Stimulated activated CD8-positive, alpha-beta memory T cell treated with anti-CD3 and anti-CD28 coated beads, Interleukin-4, amount 100 ng/mL, for 48 hours (primary cell): ENCODE measurements at regions not wholly inside any gene's neighbourhood (a gene's known extent, or its start where the extent isn't known, plus 50 kb on each side); places are given as distances from the start of the nearest gene placed in this dataset.
"Not testable (repeated sequence)": the region's sequence is repeated elsewhere in the genome, so short reads cannot be mapped to it uniquely, and the experiment has no call there.

ENCODE experiments used
- DNase-seq: peaks from one replicate; pipeline ENCODE4 v3.0.0-alpha.2; 2020

DNA sequence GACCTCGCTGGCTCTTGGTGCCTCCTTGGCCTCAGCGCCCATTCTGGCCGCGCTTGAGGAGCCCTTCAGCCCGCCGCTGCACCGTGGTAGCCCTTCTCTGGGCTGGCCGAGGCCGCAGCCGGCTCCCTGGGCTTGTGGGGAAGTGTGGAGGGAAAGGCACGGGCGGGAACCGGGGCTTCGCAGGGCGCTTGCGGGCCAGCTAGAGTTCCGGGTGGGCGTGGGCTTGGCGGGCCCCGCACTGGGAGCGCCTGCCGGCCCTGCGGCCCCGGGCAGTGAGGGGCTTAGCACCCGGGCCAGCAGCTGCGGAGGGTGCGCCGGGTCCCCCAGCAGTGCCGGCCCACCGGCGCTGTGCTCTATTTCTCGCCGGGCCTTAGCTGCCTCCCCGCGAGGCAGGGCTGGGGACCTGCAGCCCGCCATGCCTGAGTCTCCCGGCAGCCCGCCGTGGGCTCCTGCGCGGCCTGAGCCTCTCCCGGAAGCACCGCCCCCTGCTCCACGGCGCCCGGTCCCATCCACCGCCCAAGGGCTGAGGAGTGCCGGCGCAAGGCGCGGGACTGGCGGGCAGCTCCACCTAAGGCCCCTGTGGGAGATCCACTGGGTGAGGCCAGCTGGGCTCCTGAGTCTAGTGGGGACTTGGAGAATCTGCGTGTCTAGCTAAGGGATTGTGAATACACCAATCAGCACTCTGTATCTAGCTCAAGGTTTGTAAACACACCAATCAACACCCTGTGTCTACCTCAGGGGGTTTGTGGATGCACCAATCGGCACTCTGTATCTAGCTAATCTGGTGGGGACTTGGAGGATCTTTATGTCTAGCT lies 141.1 kb downstream of the SLCO4C1 start:
- DNase-seq, result not testable (repeated sequence)

GRCh38 chr5:102154291-102154690 lies 141.8 kb downstream of the SLCO4C1 start:
- DNase-seq, result no peak

DNA sequence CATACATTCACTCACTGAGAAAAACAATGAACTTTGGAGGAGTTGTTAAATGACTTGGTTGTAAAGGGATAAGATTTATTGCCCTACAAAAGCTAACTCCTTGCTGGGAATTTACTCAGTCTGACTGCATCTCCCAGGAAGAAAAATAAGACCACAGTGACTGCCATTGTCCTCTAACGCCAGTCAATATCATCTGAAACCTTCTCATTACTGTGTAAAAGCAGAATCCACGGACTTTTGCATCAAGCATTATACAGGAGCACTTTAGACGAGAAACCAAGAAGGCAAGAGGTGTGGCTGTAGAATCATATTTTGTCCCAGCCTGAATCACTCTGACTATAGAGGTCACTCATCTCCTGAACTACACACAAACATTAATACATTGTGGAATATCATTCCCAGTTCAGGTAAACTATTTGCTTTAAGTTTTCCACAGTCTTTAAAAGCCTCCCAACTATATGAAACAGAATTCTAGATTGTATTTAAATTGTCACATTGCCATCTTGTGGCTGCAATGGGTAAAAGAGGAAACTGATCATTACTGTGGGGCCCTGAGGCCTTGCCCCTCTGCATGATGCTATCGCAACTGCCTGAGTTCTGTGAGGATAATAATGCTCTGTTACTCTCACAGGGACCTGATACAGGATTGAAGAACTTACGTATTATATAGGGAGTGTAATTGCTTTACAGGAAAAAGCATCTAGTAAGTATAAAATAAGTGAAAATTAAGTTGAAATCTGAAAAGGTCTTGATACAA lies 142.9 kb downstream of the SLCO4C1 start:
- DNase-seq, result no peak

GRCh38 chr5:102139029-102139428 lies 157.1 kb downstream of the SLCO4C1 start:
- no peak for DNase-seq

- no peak for DNase-seq
Measured at GRCh38 chr5:102138243-102138653, 157.8 kb downstream of the SLCO4C1 start.

DNA sequence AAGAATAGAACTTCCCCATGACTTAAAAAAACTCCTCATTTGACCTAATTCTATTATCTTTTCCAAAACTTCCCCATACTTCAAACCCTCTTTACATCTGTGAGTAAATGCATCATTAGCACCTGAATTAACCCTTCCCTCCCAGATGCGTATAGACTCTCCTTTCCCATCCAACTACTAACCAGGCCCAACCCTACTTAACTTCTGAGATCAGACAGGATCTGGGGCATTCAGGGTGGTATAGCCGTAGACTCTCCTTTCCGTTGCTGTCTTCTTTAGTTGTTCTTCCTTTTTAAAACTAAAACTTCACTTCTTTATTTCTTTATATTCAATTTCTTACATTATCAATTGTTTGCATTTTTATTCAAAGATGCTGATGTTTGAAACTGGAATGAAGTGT lies 165.2 kb downstream of the SLCO4C1 start:
- DNase-seq, result no peak

- no peak for DNase-seq
Measured at GRCh38 chr5:102130386-102130785, 165.7 kb downstream of the SLCO4C1 start.

DNA sequence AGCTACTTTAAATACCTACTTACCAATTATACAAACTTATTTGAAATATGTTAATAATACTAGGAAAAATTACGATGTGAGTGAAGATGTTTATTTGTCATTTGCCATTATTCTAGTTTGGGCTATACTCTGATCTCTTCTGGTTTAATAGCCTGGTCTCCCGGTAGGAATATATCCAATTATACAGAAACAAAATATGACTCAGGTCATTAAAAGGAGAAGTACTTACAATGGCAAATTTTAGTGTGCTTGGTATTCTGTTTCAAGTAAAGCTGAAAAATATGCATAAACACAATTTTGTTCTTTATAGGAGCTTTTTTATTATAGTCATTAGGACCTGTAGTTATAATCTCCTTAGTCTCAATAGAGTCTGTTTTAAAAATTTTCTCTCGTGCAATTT lies 176.8 kb downstream of the SLCO4C1 start:
- no peak for DNase-seq

GRCh38 chr5:102115736-102116135 lies 180.3 kb downstream of the SLCO4C1 start:
- DNase-seq, result no peak

DNA sequence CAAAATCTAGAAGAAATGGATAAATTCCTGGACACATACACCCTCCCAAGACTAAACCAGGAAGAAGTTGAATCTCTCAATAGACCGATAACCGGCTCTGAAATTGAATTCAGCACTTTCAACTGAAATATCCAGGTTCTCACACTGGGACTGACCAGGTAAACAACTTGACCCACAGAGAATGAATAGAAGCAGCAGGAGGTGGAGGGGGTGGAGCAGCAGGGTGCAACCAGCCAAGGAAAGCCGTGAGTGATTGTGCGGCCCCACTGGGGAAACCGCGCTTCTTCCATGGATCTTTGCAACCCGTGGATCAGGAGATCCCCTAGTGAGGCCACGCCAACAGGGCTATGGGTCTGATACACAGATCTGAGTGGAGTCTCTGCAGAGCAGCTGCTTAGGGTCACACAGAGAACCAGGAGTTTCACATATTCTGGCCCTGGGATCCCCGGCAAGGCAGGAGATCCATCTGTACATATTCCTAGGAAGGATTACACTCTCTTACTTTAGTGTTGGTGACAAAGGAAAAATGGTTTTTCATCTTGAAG lies 181.5 kb downstream of the SLCO4C1 start:
- no peak for DNase-seq

DNA sequence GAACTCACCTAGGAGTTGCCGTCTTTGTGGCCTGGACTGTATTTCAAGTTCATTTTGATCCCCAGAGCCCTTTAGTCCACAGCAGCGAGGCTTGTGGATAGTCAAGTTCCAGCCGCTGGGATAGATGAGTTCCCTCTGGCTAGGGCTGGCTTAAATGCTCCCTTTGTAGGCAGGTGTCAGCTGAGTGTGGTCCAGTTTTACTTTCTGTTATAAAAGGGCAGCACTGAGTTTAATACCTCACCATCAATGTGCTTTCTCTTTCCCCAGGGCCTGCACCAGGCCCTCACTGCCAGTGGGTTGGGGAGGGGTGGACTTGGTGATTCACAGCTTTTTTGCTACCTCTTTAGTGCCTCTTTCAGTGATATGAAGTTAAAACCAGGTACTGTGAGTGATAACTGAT lies 188.2 kb downstream of the SLCO4C1 start:
- no peak for DNase-seq

- no peak for DNase-seq
Measured at GRCh38 chr5:102106599-102106998, 189.5 kb downstream of the SLCO4C1 start.

- no peak for DNase-seq
Measured at GRCh38 chr5:102099766-102100331, 196.2 kb downstream of the SLCO4C1 start.

DNA sequence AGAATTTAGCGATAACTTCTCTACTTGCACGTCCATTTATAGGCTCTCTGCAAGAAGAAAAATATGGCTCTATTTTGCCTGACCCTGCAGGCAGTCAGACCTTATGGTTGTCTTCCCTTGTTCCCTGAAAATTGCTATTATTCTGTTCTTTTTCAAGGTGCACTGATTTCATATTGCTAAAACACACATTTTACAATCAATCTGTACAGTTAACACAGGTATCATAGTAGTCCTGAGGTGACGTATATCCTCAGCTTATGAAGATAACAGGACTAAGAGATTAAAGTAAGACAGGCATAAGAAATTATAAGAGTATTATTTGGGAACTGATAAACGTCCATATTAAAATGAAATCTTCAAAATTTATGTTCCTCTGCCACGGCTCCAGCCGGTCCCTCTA lies 197.0 kb downstream of the SLCO4C1 start:
- DNase-seq, result not testable (repeated sequence)

DNA sequence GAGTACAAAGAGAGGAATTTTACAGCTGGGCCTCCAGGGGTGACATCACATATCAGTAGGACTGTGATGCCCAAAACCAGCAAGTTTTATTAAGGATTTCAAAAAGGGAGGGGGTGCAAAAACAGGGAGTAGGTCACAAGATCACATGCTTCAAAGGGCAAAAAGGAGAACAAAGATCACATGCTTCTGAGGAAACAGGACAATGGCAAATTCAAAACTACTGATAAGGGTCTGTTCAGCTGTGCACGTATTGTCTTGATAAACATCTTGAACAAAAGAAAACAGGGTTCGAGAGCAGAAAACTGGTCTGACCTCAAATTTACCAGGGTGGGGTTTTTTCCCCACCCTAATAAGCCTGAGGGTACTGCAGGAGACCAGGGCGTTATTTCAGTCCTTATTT lies 197.5 kb downstream of the SLCO4C1 start:
- DNase-seq, result not testable (repeated sequence)

- no peak for DNase-seq
Measured at GRCh38 chr5:102090770-102091169, 205.3 kb downstream of the SLCO4C1 start.

- no peak for DNase-seq
Measured at GRCh38 chr5:102089883-102090282, 206.2 kb downstream of the SLCO4C1 start.

DNA sequence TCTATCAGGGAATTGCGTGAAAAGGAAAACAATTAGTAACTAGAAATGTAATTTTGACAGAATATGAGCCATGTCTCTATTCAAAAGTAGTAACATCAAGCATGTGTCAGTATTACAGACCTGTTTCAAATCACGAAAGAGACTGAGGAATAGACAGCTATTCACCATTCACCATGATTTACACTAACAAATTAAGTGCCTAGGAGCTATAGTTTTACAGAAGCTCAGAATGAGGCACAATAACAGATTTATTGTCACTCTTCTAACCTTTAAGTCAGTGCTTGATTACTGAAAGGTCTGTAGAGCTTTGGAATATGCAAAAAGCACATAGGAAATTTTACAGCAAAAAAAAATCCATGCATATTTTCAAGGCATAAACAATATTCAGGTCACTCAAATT lies 208.2 kb downstream of the SLCO4C1 start:
- DNase-seq, result no peak

GRCh38 chr5:102080288-102080687 lies 215.8 kb downstream of the SLCO4C1 start:
- DNase-seq, result no peak

DNA sequence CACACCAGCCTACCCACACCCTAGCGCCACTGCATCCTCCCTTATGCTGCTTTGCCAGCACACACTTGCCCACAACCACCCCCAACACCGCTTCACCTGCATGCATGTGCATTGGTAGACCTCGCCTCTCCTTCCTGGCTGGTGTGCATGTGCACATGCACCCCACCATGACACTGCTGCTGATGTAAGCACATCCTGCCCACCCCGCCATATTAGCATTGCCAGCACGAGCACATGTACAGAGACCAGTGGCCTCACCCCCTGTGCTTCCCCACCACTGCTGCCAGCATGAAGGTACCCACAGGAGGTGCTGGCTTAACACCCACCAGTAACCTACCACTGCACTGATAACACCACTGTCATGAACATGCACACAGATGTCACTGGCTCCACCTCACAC lies 218.2 kb downstream of the SLCO4C1 start:
- no peak for DNase-seq

DNA sequence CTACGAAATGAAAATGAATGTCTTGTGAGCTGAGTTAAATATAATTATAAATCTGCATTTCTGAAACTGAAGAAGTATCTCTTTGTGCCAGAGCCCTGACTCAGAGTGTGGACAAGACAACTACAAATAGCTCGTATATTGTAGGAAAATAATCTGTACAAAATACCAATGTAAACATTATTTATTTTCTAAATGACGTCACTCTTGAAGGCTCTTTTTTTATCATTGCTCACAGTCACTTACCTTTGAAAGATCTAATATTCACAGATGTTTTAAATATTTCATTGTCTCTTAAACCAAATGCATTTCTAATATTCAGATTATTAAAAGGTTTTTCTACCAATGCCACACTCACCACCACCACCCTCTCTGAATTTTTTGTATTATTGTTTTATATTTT lies 226.1 kb downstream of the SLCO4C1 start:
- no peak for DNase-seq

DNA sequence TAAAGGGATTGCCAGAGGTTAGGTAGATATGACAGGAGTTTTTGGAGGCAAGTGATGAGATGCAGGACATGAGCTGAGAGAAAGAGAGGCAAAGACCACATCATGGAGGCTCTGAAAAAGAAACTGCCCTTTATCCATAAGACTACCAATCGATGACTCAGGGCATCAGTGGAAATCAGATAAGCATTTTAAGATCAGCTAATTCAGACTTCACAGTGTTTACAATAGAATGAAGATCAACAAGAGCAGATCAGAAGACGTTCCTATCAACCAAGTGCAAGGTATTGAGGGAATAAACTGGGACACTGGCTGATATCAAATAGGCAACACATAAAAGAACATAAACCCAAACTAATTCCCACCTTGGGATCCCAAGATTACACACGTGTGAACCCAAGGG lies 227.2 kb downstream of the SLCO4C1 start:
- no peak for DNase-seq

DNA sequence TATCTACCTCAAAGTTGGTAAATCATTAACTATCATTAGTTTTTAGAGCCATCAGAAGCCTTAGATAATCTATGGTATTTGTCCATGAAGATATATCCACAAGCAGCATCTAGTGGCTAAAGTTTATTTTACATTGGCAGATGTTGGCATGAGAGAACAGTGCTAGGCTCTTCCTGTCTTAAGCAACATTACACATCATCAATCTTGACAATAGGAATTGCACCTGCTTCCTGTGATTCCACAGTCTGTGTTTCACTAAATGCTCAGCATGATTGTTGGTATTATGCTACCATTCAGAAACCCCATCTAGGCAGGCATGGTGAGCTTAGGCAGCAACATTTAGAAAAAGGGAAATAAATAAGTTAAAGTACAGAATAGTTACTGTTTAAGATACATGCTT lies 246.6 kb downstream of the SLCO4C1 start:
- no peak for DNase-seq

DNA sequence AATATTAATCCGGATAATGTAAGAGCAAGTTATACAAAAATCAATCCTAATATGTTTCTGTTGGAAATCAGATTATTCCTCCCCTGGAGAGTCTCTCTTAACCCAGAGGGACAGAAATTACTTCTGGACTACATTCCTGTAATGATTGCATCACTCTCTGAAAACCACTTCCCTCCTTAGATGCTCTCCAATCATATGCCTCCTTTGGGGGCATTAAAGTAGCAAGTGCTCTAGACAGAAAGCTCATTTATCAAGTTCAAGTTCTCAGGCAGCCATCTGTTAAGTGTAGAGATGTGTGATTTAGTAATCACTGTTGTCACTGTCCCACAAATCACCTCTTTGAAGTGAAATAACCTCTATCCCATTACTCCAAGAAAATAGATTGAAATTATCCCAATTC lies 247.1 kb downstream of the SLCO4C1 start:
- DNase-seq, result no peak
